ENCODE measurements at regions not wholly inside any gene's neighbourhood (a gene's known extent, or its start where the extent isn't known, plus 50 kb on each side); places are given as distances from the start of the nearest gene placed in this dataset.

DNA sequence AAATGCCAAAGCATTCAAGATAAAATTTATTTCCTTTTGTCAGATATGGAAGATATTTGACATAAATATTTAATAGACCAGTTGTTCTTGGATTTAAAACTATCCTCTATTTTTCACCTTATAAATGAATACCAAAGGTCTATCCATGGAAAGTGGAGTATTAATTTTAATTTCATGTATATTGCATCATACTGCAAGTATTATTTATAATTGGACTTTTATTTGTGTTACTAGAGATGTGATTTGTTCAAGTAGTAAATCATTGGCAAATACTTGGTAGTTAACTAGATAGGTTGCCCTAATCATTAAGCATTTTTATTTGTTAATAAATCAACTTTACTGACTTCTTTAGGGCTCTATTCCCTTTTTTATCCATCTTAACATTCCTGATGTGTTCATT lies 98.1 kb downstream of the CDC14C start:
- H3K36me3 ChIP-seq (ENCODE audit: insufficient read depth), result no peaks in the 10 kb centered on the region
- H3K4me2 ChIP-seq, result no peak overlapping the region
- Mint-ChIP-seq H3K4me3 (no peak overlapping the region), H3K9me3 (peaks cover 4% of the 10 kb centered on the region; the same call in 1 of the 3 replicates), H3K36me3 (ENCODE audit: low read depth) (peaks cover 5% of the 10 kb centered on the region; the same call in 2 of the 3 replicates), H3K4me1 (peaks cover 34% of the 10 kb centered on the region), H3K27ac (0 out of 2 replicates have a peak overlapping the region, but pooled peaks have one; percentile 46), H3K27me3 (ENCODE audit: insufficient read depth, low read depth, poor library complexity) (peaks cover 2% of the 10 kb centered on the region)
- TF ChIP-seq EZH2phosphoT487 (IDR thresholded peaks at IDR 0.05; ENCODE audit: unreplicated experiment) (no peak), NANOG (IDR thresholded peaks at IDR 0.05; ENCODE audit: borderline replicate concordance) (no peak), EZH2 (IDR thresholded peaks at IDR 0.05; ENCODE audit: low read depth, unreplicated experiment) (no peak), CREB1 (CRISPR knock-in tag; IDR thresholded peaks at IDR 0.05; ENCODE audit: low read depth) (no peak), JUNB (IDR thresholded peaks at IDR 0.05; ENCODE audit: unreplicated experiment) (no peak), ZNF114 (CRISPR knock-in tag; IDR thresholded peaks at IDR 0.05) (no peak), STAT1 (IDR thresholded peaks at IDR 0.05; ENCODE audit: unreplicated experiment) (no peak), ZNF331 (CRISPR knock-in tag; IDR thresholded peaks at IDR 0.05; ENCODE audit: low read depth) (no peak)
- TF ChIP-seq, protein P1, sequence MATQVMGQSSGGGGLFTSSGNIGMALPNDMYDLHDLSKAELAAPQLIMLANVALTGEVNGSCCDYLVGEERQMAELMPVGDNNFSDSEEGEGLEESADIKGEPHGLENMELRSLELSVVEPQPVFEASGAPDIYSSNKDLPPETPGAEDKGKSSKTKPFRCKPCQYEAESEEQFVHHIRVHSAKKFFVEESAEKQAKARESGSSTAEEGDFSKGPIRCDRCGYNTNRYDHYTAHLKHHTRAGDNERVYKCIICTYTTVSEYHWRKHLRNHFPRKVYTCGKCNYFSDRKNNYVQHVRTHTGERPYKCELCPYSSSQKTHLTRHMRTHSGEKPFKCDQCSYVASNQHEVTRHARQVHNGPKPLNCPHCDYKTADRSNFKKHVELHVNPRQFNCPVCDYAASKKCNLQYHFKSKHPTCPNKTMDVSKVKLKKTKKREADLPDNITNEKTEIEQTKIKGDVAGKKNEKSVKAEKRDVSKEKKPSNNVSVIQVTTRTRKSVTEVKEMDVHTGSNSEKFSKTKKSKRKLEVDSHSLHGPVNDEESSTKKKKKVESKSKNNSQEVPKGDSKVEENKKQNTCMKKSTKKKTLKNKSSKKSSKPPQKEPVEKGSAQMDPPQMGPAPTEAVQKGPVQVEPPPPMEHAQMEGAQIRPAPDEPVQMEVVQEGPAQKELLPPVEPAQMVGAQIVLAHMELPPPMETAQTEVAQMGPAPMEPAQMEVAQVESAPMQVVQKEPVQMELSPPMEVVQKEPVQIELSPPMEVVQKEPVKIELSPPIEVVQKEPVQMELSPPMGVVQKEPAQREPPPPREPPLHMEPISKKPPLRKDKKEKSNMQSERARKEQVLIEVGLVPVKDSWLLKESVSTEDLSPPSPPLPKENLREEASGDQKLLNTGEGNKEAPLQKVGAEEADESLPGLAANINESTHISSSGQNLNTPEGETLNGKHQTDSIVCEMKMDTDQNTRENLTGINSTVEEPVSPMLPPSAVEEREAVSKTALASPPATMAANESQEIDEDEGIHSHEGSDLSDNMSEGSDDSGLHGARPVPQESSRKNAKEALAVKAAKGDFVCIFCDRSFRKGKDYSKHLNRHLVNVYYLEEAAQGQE (IDR thresholded peaks at IDR 0.05; ENCODE audit: unreplicated experiment), result no peak
- TF ChIP-seq, protein P2, sequence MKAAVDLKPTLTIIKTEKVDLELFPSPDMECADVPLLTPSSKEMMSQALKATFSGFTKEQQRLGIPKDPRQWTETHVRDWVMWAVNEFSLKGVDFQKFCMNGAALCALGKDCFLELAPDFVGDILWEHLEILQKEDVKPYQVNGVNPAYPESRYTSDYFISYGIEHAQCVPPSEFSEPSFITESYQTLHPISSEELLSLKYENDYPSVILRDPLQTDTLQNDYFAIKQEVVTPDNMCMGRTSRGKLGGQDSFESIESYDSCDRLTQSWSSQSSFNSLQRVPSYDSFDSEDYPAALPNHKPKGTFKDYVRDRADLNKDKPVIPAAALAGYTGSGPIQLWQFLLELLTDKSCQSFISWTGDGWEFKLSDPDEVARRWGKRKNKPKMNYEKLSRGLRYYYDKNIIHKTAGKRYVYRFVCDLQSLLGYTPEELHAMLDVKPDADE (IDR thresholded peaks at IDR 0.05), result no peak
- no peak for DNase-seq (ENCODE audit: low spot score)
- H3K4me3 ChIP-seq, result no peak overlapping the region
- H4K20me1 ChIP-seq (replicated peaks; ENCODE audit: insufficient read depth), result no peaks in the 10 kb centered on the region
- H3F3A ChIP-seq (replicated peaks; ENCODE audit: low read depth), result no peaks in the 10 kb centered on the region
- no peak overlapping the region for H2AFZ ChIP-seq
- ATAC-seq, result no peak
- H3K27me3 ChIP-seq (ENCODE audit: insufficient read depth), result no peaks in the 10 kb centered on the region
- no peaks in the 10 kb centered on the region for H3K79me2 ChIP-seq (replicated peaks; ENCODE audit: insufficient read depth)
- no peaks in the 10 kb centered on the region for H3K9me2 ChIP-seq (ENCODE audit: insufficient read depth)
- H3K27ac ChIP-seq (ENCODE audit: low read depth), result no peak overlapping the region; the same call in 1 of the 2 replicates
- H3K4me1 ChIP-seq (ENCODE audit: insufficient read depth), result peaks cover 38% of the 10 kb centered on the region

Measured in GM23338 (cell line).